ENCODE measurements at regions not wholly inside any gene's neighbourhood (a gene's known extent, or its start where the extent isn't known, plus 50 kb on each side); places are given as distances from the start of the nearest gene placed in this dataset.

- TF ChIP-seq POLR2A (IDR thresholded peaks at IDR 0.05; ENCODE audit: low read depth, low read length) (no peak), CTCF (conservative IDR thresholded peaks at IDR 0.05; ENCODE audit: low read depth, low read length) (no peak), RCOR1 (IDR thresholded peaks at IDR 0.05; ENCODE audit: insufficient replicate concordance, low read length) (no peak), RAD21 (IDR thresholded peaks at IDR 0.05; ENCODE audit: low read length) (no peak), CHD1 (IDR thresholded peaks at IDR 0.05; ENCODE audit: low read depth, low read length) (no peak), USF2 (IDR thresholded peaks at IDR 0.05; ENCODE audit: low read depth, low read length) (no peak), RFX5 (IDR thresholded peaks at IDR 0.05; ENCODE audit: low read depth, low read length) (no peak), MAZ (IDR thresholded peaks at IDR 0.05; ENCODE audit: borderline replicate concordance, low read depth, low read length) (no peak), SMC3 (IDR thresholded peaks at IDR 0.05; ENCODE audit: low read depth, low read length) (no peak)
Observed at GRCh38 chr10:111871458-111871857, 312.1 kb downstream of the GPAM start.
